ENCODE measurements at regions not wholly inside any gene's neighbourhood (a gene's known extent, or its start where the extent isn't known, plus 50 kb on each side); places are given as distances from the start of the nearest gene placed in this dataset.

GRCh38 chr10:116792817-116793216 lies 50.5 kb upstream of the HSPA12A start:
- no peak for DNase-seq (ENCODE audit: low read depth)

- DNase-seq (ENCODE audit: low read depth) = no peak
Observed at GRCh38 chr10:116796469-116796868, 52.8 kb upstream of the ENO4 start.

- DNase-seq (ENCODE audit: low read depth) = peak; percentile 59
Observed at GRCh38 chr10:116796910-116797513, 52.3 kb upstream of the ENO4 start.

GRCh38 chr10:116798859-116799258 lies 50.4 kb upstream of the ENO4 start:
- DNase-seq (ENCODE audit: low read depth) = no peak
